K562 (cell line): ENCODE measurements at regions not wholly inside any gene's neighbourhood (a gene's known extent, or its start where the extent isn't known, plus 50 kb on each side); places are given as distances from the start of the nearest gene placed in this dataset.

Experiments used
- ATAC-seq: fragments of 200-7000 bp; cut with Tn5 transposase; 3 replicates; pipeline ENCODE4 v1.9.1; 2020; ENCODE audit warnings: moderate library complexity
- BruUV-seq: library from RNA; stranded (reverse); fragments of 400-500 nt; replicated peaks from 2 replicates; lab custom pipeline; 2021; lab: Mats Ljungman, UMichigan
- CTCF ChIA-PET: fragments of 300-600 bp; formaldehyde crosslinking; extraction: SDS; loops from one replicate; lab custom pipeline; 2021; ENCODE audit warnings: low intra/inter-chr PET ratio; lab: Yijun Ruan, JAX
- POLR2A ChIA-PET: fragments of 300-600, 350-650 bp; sonication (Branson Sonifier 250); formaldehyde crosslinking; extraction: SDS; loops from one replicate; lab custom pipeline; 2021; ENCODE audit warnings: antibody characterized with exemption, inconsistent platforms; lab: Yijun Ruan, JAX
- DNase-seq, 4 experiments: peaks; one replicate each; pipeline versions ENCODE4 v3.0.0 to v3.0.0-alpha.2; 2011 to 2018; ENCODE audit warnings: low spot score in 3 of 4, mixed read lengths in 3 of 4; ENCODE audit errors: extremely low read depth in 1 of 4
- FAIRE-seq: peaks from 2 replicates; lab custom pipeline; 2011; peaks lifted over from hg19 to GRCh38; lab: Jason Lieb, UNC
- H2AFZ ChIP-seq: 2 replicates; pipeline ENCODE4 v1.6.0; 2011; ENCODE audit warnings: low read depth, low read length, control low read depth, inconsistent platforms
- H3K27ac ChIP-seq: fragments of 200-600 bp; 3 replicates; pipeline ENCODE4 v1.8.0; 2011; ENCODE audit warnings: low read depth, mild to moderate bottlenecking, control low read depth, inconsistent platforms, low read length, moderate library complexity, mixed read lengths; ENCODE audit errors: extremely low read depth
- H3K27me3 ChIP-seq, 2 experiments: fragments of 300-600 bp in 1 of 2; 2 replicates in 1 of 2; 3 replicates in 1 of 2; pipeline versions ENCODE4 v1.6.0 to v1.8.0; 2011; ENCODE audit warnings: inconsistent platforms in 2 of 2, low read length in 2 of 2, mild to moderate bottlenecking in 1 of 2, mixed read lengths in 1 of 2, moderate library complexity in 1 of 2; ENCODE audit not compliant: control insufficient read depth in 2 of 2, insufficient read depth in 2 of 2
- H3K36me3 ChIP-seq: fragments of 300-600 bp; 3 replicates; pipeline ENCODE4 v1.8.0; 2011; ENCODE audit warnings: mild to moderate bottlenecking, low read length, inconsistent platforms; ENCODE audit not compliant: control insufficient read depth, insufficient read depth
- H3K4me1 ChIP-seq, 2 experiments: fragments of 200-600 bp in 1 of 2; replicated peaks in 1 of 2; 2 replicates in 1 of 2; 3 replicates in 1 of 2; pipeline versions ENCODE4 v1.5.1 to v1.8.0; 2011; ENCODE audit warnings: inconsistent platforms in 2 of 2, low read length in 2 of 2, mild to moderate bottlenecking in 1 of 2, mixed read lengths in 1 of 2, moderate library complexity in 1 of 2; ENCODE audit not compliant: control insufficient read depth in 2 of 2, insufficient read depth in 2 of 2
- H3K4me2 ChIP-seq: 2 replicates; pipeline ENCODE4 v1.6.1; 2011; ENCODE audit warnings: low read length, control low read depth, inconsistent platforms, mixed read lengths; ENCODE audit not compliant: insufficient read depth
- H3K4me3 ChIP-seq: fragments of 200-600 bp; sonication (generic), shearing (Covaris generic); 2 replicates; pipeline ENCODE4 v1.5.1; 2016; ENCODE audit warnings: control low read depth, inconsistent platforms
- H3K79me2 ChIP-seq: fragments of 200-600 bp; 3 replicates; pipeline ENCODE4 v1.8.0; 2011; ENCODE audit warnings: low read length, inconsistent platforms; ENCODE audit not compliant: control insufficient read depth, insufficient read depth
- H3K9ac ChIP-seq, 2 experiments: 2 replicates each; pipeline versions ENCODE4 v1.6.0 to v1.6.1; 2011; ENCODE audit warnings: low read depth in 2 of 2, low read length in 2 of 2, control low read depth in 1 of 2, inconsistent platforms in 1 of 2, mild to moderate bottlenecking in 1 of 2, mixed read lengths in 1 of 2; ENCODE audit not compliant: insufficient read depth in 1 of 2
- H3K9me1 ChIP-seq: one replicate; pipeline ENCODE4 v1.6.0; 2011; ENCODE audit warnings: inconsistent platforms, mild to moderate bottlenecking, low read length, moderate library complexity; ENCODE audit not compliant: control insufficient read depth, insufficient read depth
- H3K9me3 ChIP-seq: replicated peaks from 2 replicates; pipeline ENCODE4 v1.5.1; 2011; ENCODE audit warnings: low read depth, low read length, inconsistent platforms; ENCODE audit not compliant: control insufficient read depth, insufficient read depth
- H4K20me1 ChIP-seq: replicated peaks from 2 replicates; pipeline ENCODE4 v1.6.1; 2011; ENCODE audit warnings: low read length, inconsistent platforms, mixed read lengths; ENCODE audit not compliant: control insufficient read depth, insufficient read depth
- ASH1L ChIP-seq: fragments of 450-650 bp; IDR thresholded peaks from 2 replicates; pipeline ENCODE4 v1.6.1; 2018; ENCODE audit warnings: borderline replicate concordance, mild to moderate bottlenecking, low read depth; ENCODE audit not compliant: partially characterized antibody
- BRCA1 ChIP-seq, 2 experiments: fragments of 450-650 bp in 1 of 2; sonication (generic) in 1 of 2; formaldehyde crosslinking in 1 of 2; IDR thresholded peaks; 2 replicates each; pipeline versions ENCODE4 v1.5.0 to v1.6.1; 2017 to 2020; ENCODE audit warnings: mild to moderate bottlenecking in 1 of 2, missing genetic modification reagents in 1 of 2
- CBX1 ChIP-seq: sonication (generic); IDR thresholded peaks from 2 replicates; pipeline ENCODE4 v1.6.1; 2016; ENCODE audit warnings: antibody characterized with exemption, low read depth, mild to moderate bottlenecking
- HNRNPH1 ChIP-seq: fragments of 200-400 bp; formaldehyde crosslinking; optimal IDR thresholded peaks from 2 replicates; pipeline ENCODE3; 2017; ENCODE audit warnings: low read depth, mild to moderate bottlenecking, low read length, moderate library complexity
- NR3C1 ChIP-seq: sonication (generic); formaldehyde crosslinking; IDR thresholded peaks from 2 replicates; pipeline ENCODE4 v1.8.1; 2022; ENCODE audit warnings: missing genetic modification reagents
- POLR2H ChIP-seq: IDR thresholded peaks from 2 replicates; pipeline ENCODE4 v1.6.1; 2016; ENCODE audit warnings: missing genetic modification characterization, low read depth, mild to moderate bottlenecking, control low read depth, missing compliant biosample characterization, moderate library complexity
- SIN3A ChIP-seq, 2 experiments: fragments of 150-350 bp in 1 of 2; IDR thresholded peaks; 2 replicates each; pipeline ENCODE4 v1.6.1; 2011 to 2016; ENCODE audit warnings: borderline replicate concordance in 2 of 2, low read depth in 2 of 2, low read length in 2 of 2, mild to moderate bottlenecking in 2 of 2, moderate library complexity in 2 of 2; ENCODE audit not compliant: control insufficient read depth in 1 of 2
- TFAP4 ChIP-seq: sonication (generic); formaldehyde crosslinking; IDR thresholded peaks from 2 replicates; pipeline ENCODE4 v1.8.0; 2022; ENCODE audit warnings: missing genetic modification reagents, mild to moderate bottlenecking, moderate library complexity, borderline replicate concordance
- THRB ChIP-seq: fragments of 450-650 bp; formaldehyde crosslinking; conservative IDR thresholded peaks from 2 replicates; pipeline ENCODE4 v1.4.0; 2022; ENCODE audit warnings: mild to moderate bottlenecking, missing genetic modification characterization
- U2AF1 ChIP-seq: fragments of 200-400 bp; formaldehyde crosslinking; optimal IDR thresholded peaks from 2 replicates; pipeline ENCODE3; 2017; ENCODE audit warnings: mild to moderate bottlenecking, low read depth, low read length, moderate library complexity
- ZNF124 ChIP-seq: sonication (generic); formaldehyde crosslinking; IDR thresholded peaks from 2 replicates; pipeline ENCODE4 v1.8.1; 2022; ENCODE audit warnings: missing genetic modification reagents
- ZNF764 ChIP-seq: fragments of 250-450 bp; sonication (Bioruptor Pico); IDR thresholded peaks from 2 replicates; pipeline ENCODE4 v1.4.0; 2020; ENCODE audit warnings: low read depth, mild to moderate bottlenecking, moderate library complexity
- ZNF77 ChIP-seq: fragments of 250-450 bp; sonication (Bioruptor Pico); IDR thresholded peaks from 2 replicates; pipeline ENCODE4 v1.5.0; 2020
- WGBS: fragments of 100-300 bp; shearing (Covaris generic); methylation state at CpG from one replicate; pipeline ENCODE4 v1.1.6; 2016; ENCODE audit warnings: low coverage, mixed read lengths; ENCODE audit not compliant: insufficient coverage; ENCODE audit errors: missing lambda C conversion rate; 5-methylcytosine and 5-hydroxymethylcytosine counted together
- in situ Hi-C: fragments of 300-500 bp; cut with MboI; formaldehyde crosslinking; loops from 4 replicates; pipeline ENCODE4 v1.15.0; 2018; ENCODE audit warnings: inconsistent platforms, mixed read lengths
- intact Hi-C: fragments of 100-400 bp; cut with micrococcal nuclease; formaldehyde crosslinking; loops from 2 replicates; pipeline ENCODE4 v1.14.2; 2022

DNA sequence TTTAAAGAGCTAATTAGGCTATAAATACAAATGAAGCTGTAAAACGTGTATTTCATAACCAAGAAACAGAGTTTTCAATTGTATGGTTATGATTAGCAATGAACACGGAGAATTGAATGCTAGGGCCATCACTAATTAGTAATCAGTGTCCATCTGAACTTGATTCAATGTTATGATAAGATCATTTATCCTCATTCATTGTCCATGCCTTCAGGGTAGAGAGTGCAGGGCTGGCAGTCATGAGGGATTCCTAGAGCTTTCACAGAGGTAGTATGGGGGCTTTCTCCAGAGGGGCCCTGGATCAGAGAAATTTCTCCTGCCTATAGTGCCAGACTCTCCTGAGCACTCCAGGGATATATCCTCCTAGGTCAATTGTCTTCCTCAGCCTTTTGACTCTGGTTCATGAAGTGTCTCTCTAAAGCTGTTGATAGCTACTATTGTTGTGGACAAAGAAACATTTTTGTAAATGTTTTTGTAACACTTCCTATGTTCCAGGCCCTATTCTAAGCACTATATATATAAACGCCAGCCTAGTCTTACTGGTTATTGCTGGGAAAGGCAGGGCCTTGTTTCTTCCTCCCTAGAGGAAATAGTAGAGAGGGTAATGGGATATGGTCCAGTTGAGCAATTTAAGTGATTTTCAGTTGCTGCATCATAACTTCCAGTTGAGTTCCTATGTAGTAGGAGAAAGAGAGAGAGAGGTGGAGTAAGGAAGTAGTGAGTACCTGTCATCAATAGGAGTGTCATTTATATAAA, 249.0 kb downstream of the NFKBIZ start:
- Histone ChIP-seq H3K4me1 (no peaks in the 10 kb centered on the region), H4K20me1 (no peaks in the 10 kb centered on the region), H2AFZ (no peak overlapping the region), H3K27me3 (no peaks in the 10 kb centered on the region), H3K9ac (no peak overlapping the region), H3K36me3 (no peaks in the 10 kb centered on the region), H3K27ac (no peak overlapping the region), H3K79me2 (no peaks in the 10 kb centered on the region), H3K4me2 (no peak overlapping the region), H3K9me3 (no peaks in the 10 kb centered on the region), H3K9me1 (no peaks in the 10 kb centered on the region), H3K4me3 (no peak overlapping the region)
- FAIRE-seq (no peak), ATAC-seq (no peak), DNase-seq (no peak)
- BruUV-seq = no TSS peak
- POLR2A ChIA-PET = interaction anchor here (0.6 kb wide), 1 partner anchor 13 kb away, joined by 3 read pairs; no protein-coding TSS in a partner anchor
- intact Hi-C loops = no loop called here
- in situ Hi-C loops = no loop called here
- TF ChIP-seq SIN3A (IDR thresholded peaks at IDR 0.05; ENCODE audit: borderline replicate concordance in 2 of 2, control insufficient read depth in 1 of 2, low read depth in 2 of 2, low read length in 2 of 2) (no peak), CBX1 (no peak), ZNF77 (CRISPR knock-in tag) (no peak), ZNF124 (CRISPR knock-in tag) (no peak)
- 0% methylated on average over 1 of the region's 3 CpGs for WGBS
- CTCF ChIA-PET = no interaction called here

DNA sequence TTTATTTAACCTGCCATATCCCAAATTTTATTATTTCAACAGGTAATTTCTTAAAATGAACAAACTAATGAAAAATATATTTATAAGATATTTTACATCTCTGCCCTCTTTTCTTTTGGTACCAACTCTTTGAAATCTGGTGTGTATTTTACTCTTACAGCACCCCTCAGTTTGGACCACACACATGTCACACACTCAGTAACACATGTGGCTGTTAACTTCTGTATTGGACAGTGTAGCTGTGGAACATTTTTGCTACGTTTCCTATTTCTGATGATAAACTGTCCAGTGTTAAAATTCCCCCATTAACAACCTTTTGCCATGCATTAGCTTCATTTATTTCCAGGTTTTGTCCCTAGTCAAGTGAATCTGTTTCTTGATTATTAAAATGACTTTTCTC, 250.6 kb downstream of the NFKBIZ start:
- DNase-seq (no peak), ATAC-seq (no peak), FAIRE-seq (no peak)
- no CpG with 5 or more reads among the region's 1 CpG for WGBS
- H3K27me3 ChIP-seq = no peaks in the 10 kb centered on the region
- H3K9ac ChIP-seq = no peak overlapping the region
- H2AFZ ChIP-seq = no peak overlapping the region
- H3K4me2 ChIP-seq = no peak overlapping the region
- no TSS peak for BruUV-seq
- no peaks in the 10 kb centered on the region for H3K9me3 ChIP-seq
- CTCF ChIA-PET = no interaction called here
- H3K36me3 ChIP-seq = no peaks in the 10 kb centered on the region
- H3K4me3 ChIP-seq = no peak overlapping the region
- POLR2A ChIA-PET = no interaction called here
- H3K79me2 ChIP-seq = no peaks in the 10 kb centered on the region
- in situ Hi-C loops = no loop called here
- no peak overlapping the region for H3K27ac ChIP-seq
- no peaks in the 10 kb centered on the region for H3K4me1 ChIP-seq
- H3K9me1 ChIP-seq = no peaks in the 10 kb centered on the region
- intact Hi-C loops = no loop called here
- H4K20me1 ChIP-seq = no peaks in the 10 kb centered on the region
- TF ChIP-seq POLR2H (tag) (no peak), ZNF764 (CRISPR knock-in tag) (no peak), ASH1L (no peak), NR3C1 (CRISPR knock-in tag) (no peak), HNRNPH1 (no peak), TFAP4 (no peak), BRCA1 (IDR thresholded peaks at IDR 0.05) (no peak), BRCA1 (CRISPR knock-in tag; IDR thresholded peaks at IDR 0.05) (no peak), THRB (CRISPR knock-in tag) (no peak), U2AF1 (no peak)
